SU-DHL-6 (cell line): ENCODE measurements at regions not wholly inside any gene's neighbourhood (a gene's known extent, or its start where the extent isn't known, plus 50 kb on each side); places are given as distances from the start of the nearest gene placed in this dataset.

Experiments used
- EZH2phosphoT487 ChIP-seq: fragments of 200-600 bp; sonication (generic), shearing (Covaris generic); conservative IDR thresholded peaks from 2 replicates; pipeline ENCODE4 v1.6.1; 2018; ENCODE audit warnings: mild to moderate bottlenecking, antibody characterized with exemption, low read length, moderate library complexity, mixed read lengths
- TF ChIP-seq, protein P1 (sequence below): fragments of 200-600 bp; sonication (generic); IDR thresholded peaks from one replicate; pipeline ENCODE4 v1.5.1; 2017; ENCODE audit warnings: antibody characterized with exemption, mild to moderate bottlenecking, low read length, moderate library complexity; ENCODE audit not compliant: insufficient read depth, poor library complexity, severe bottlenecking

- TF ChIP-seq, protein P1, sequence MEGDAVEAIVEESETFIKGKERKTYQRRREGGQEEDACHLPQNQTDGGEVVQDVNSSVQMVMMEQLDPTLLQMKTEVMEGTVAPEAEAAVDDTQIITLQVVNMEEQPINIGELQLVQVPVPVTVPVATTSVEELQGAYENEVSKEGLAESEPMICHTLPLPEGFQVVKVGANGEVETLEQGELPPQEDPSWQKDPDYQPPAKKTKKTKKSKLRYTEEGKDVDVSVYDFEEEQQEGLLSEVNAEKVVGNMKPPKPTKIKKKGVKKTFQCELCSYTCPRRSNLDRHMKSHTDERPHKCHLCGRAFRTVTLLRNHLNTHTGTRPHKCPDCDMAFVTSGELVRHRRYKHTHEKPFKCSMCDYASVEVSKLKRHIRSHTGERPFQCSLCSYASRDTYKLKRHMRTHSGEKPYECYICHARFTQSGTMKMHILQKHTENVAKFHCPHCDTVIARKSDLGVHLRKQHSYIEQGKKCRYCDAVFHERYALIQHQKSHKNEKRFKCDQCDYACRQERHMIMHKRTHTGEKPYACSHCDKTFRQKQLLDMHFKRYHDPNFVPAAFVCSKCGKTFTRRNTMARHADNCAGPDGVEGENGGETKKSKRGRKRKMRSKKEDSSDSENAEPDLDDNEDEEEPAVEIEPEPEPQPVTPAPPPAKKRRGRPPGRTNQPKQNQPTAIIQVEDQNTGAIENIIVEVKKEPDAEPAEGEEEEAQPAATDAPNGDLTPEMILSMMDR, result no peak
- no peak for TF ChIP-seq EZH2phosphoT487
Observed at GRCh38 chr6:148103436-148103835, 239.2 kb upstream of the SASH1 start.
